SKM-1 treated with dmso at 0.1 percent for 144 hours (cell line): ENCODE measurements at regions not wholly inside any gene's neighbourhood (a gene's known extent, or its start where the extent isn't known, plus 50 kb on each side); places are given as distances from the start of the nearest gene placed in this dataset.
"Not testable (repeated sequence)": the region's sequence is repeated elsewhere in the genome, so short reads cannot be mapped to it uniquely, and the experiment has no call there.

Experiments used
- DNase-seq: peaks from one replicate; lab custom pipeline; 2025; ENCODE audit not compliant: unreplicated experiment; lab: John Stamatoyannopoulos, UW

- DNase-seq, result no peak
Observed at GRCh38 chr9:24073666-24074065, 247.6 kb upstream of the ELAVL2 start.

GRCh38 chr9:24073007-24073592 is 247.1 kb upstream of the ELAVL2 start:
- no peak for DNase-seq

- DNase-seq, result no peak
Observed at GRCh38 chr9:24071716-24072115, 245.7 kb upstream of the ELAVL2 start.

GRCh38 chr9:24071091-24071490 is 245.1 kb upstream of the ELAVL2 start:
- no peak for DNase-seq

GRCh38 chr9:24067107-24067506 is 241.1 kb upstream of the ELAVL2 start:
- DNase-seq, result not testable (repeated sequence)

GRCh38 chr9:24059651-24060050 is 233.6 kb upstream of the ELAVL2 start:
- DNase-seq, result no peak

- DNase-seq, result no peak
Observed at GRCh38 chr9:24051587-24051986, 225.5 kb upstream of the ELAVL2 start.

- not testable (repeated sequence) for DNase-seq
Observed at GRCh38 chr9:24050239-24050638, 224.2 kb upstream of the ELAVL2 start.

- no peak for DNase-seq
Observed at GRCh38 chr9:24045150-24045549, 219.1 kb upstream of the ELAVL2 start.

- no peak for DNase-seq
Observed at GRCh38 chr9:24044576-24044975, 218.5 kb upstream of the ELAVL2 start.

GRCh38 chr9:24041160-24041690 is 215.2 kb upstream of the ELAVL2 start:
- DNase-seq, result no peak

- DNase-seq, result no peak
Observed at GRCh38 chr9:24036459-24036858, 210.4 kb upstream of the ELAVL2 start.

- DNase-seq, result no peak
Observed at GRCh38 chr9:24035816-24036215, 209.8 kb upstream of the ELAVL2 start.

GRCh38 chr9:24011881-24012280 is 185.8 kb upstream of the ELAVL2 start:
- DNase-seq, result no peak

- no peak for DNase-seq
Observed at GRCh38 chr9:24011009-24011717, 185.1 kb upstream of the ELAVL2 start.

GRCh38 chr9:24009322-24009721 is 183.3 kb upstream of the ELAVL2 start:
- DNase-seq, result no peak

GRCh38 chr9:24007185-24007584 is 181.1 kb upstream of the ELAVL2 start:
- DNase-seq, result no peak

GRCh38 chr9:23991874-23992273 is 165.8 kb upstream of the ELAVL2 start:
- DNase-seq, result not testable (repeated sequence)

GRCh38 chr9:23979491-23979890 is 153.5 kb upstream of the ELAVL2 start:
- DNase-seq, result no peak

GRCh38 chr9:23962101-23962500 is 136.1 kb upstream of the ELAVL2 start:
- no peak for DNase-seq

- DNase-seq, result no peak
Observed at GRCh38 chr9:23945897-23946296, 119.9 kb upstream of the ELAVL2 start.

- DNase-seq, result no peak
Observed at GRCh38 chr9:23941051-23941450, 115.0 kb upstream of the ELAVL2 start.

GRCh38 chr9:23938908-23939307 is 112.9 kb upstream of the ELAVL2 start:
- no peak for DNase-seq
